HepG2 (cell line): ENCODE measurements at regions not wholly inside any gene's neighbourhood (a gene's known extent, or its start where the extent isn't known, plus 50 kb on each side); places are given as distances from the start of the nearest gene placed in this dataset.

Experiments
- CTCF ChIP-seq: sonication (generic); formaldehyde crosslinking; IDR thresholded peaks from 2 replicates; pipeline ENCODE4 v1.5.0; 2020; ENCODE audit warnings: mild to moderate bottlenecking, missing genetic modification reagents, moderate library complexity
- GPN1 ChIP-seq: sonication (generic); formaldehyde crosslinking; IDR thresholded peaks from 2 replicates; pipeline ENCODE4 v1.5.1; 2020; ENCODE audit warnings: missing genetic modification reagents, borderline replicate concordance
- POLR2A ChIP-seq, 2 experiments: IDR thresholded peaks; 2 replicates each; pipeline ENCODE4 v1.6.1; 2011; ENCODE audit warnings: low read depth in 2 of 2, low read length in 2 of 2, mild to moderate bottlenecking in 1 of 2, moderate library complexity in 1 of 2; ENCODE audit not compliant: insufficient read depth in 1 of 2
- POLR2AphosphoS5 ChIP-seq: IDR thresholded peaks from 2 replicates; pipeline ENCODE4 v1.6.1; 2012; ENCODE audit warnings: low read depth, low read length
- PREB ChIP-seq: sonication (generic); formaldehyde crosslinking; IDR thresholded peaks from 2 replicates; pipeline ENCODE4 v1.4.0; 2020; ENCODE audit warnings: missing genetic modification reagents
- RXRB ChIP-seq: IDR thresholded peaks from 2 replicates; pipeline ENCODE4 v1.6.1; 2016; ENCODE audit warnings: borderline replicate concordance, missing genetic modification reagents, missing compliant biosample characterization
- ZNF17 ChIP-seq: sonication (generic); formaldehyde crosslinking; IDR thresholded peaks from 2 replicates; pipeline ENCODE4 v1.5.0; 2020; ENCODE audit warnings: mild to moderate bottlenecking, missing genetic modification reagents
- ZNF674 ChIP-seq: sonication (generic); formaldehyde crosslinking; IDR thresholded peaks from 2 replicates; pipeline ENCODE4 v1.5.0; 2020; ENCODE audit warnings: low read depth, mild to moderate bottlenecking, missing genetic modification reagents

- TF ChIP-seq CTCF (CRISPR knock-in tag) = no peak
- TF ChIP-seq ZNF674 (CRISPR knock-in tag) = no peak
- TF ChIP-seq ZNF17 (CRISPR knock-in tag) = no peak
- TF ChIP-seq POLR2AphosphoS5 = no peak
- no peak for TF ChIP-seq RXRB
- TF ChIP-seq GPN1 (CRISPR knock-in tag) = no peak
- no peak for TF ChIP-seq PREB (CRISPR knock-in tag)
- TF ChIP-seq POLR2A (IDR thresholded peaks at IDR 0.05; ENCODE audit: insufficient read depth in 1 of 2, low read depth in 2 of 2, low read length in 2 of 2) = no peak
These were observed 658.1 kb upstream of the ARRDC3 start for GRCh38 chr5:92041206-92041605.
